Naive B cell (primary cell): ENCODE measurements at regions not wholly inside any gene's neighbourhood (a gene's known extent, or its start where the extent isn't known, plus 50 kb on each side); places are given as distances from the start of the nearest gene placed in this dataset.
"Not testable (repeated sequence)": the region's sequence is repeated elsewhere in the genome, so short reads cannot be mapped to it uniquely, and the experiment has no call there.

ENCODE experiments used
- ATAC-seq, 2 donors: fragments of 150-1000 bp; cut with Tn5 transposase; 2 replicates each; pipeline ENCODE4 v1.10.0; 2021; ENCODE audit warnings: low read depth in 2 of 2, mild to moderate bottlenecking in 2 of 2, moderate library complexity in 2 of 2
- DNase-seq: peaks from one replicate; pipeline ENCODE4 v3.0.0; 2022
- H3K27ac Mint-ChIP-seq, 6 donors: one replicate each; pipeline ENCODE4 v1.8.0; 2020 to 2022; ENCODE audit warnings: mild to moderate bottlenecking in 6 of 6, mixed read lengths in 6 of 6, moderate library complexity in 5 of 6, inconsistent platforms in 2 of 6
- H3K27me3 Mint-ChIP-seq, 3 donors: one replicate each; pipeline ENCODE4 v1.8.0; 2021 to 2022; ENCODE audit warnings: mixed read lengths in 3 of 3, mild to moderate bottlenecking in 1 of 3
- H3K36me3 Mint-ChIP-seq, 2 donors: one replicate each; pipeline ENCODE4 v1.8.0; 2020 to 2022; ENCODE audit warnings: mixed read lengths in 2 of 2, inconsistent platforms in 1 of 2, mild to moderate bottlenecking in 1 of 2
- H3K4me1 Mint-ChIP-seq, 3 donors: one replicate each; pipeline ENCODE4 v1.8.0; 2020 to 2022; ENCODE audit warnings: mixed read lengths in 3 of 3, inconsistent platforms in 1 of 3, mild to moderate bottlenecking in 1 of 3, moderate library complexity in 1 of 3
- H3K4me3 Mint-ChIP-seq, 8 donors: one replicate each; pipeline ENCODE4 v1.8.0; 2020 to 2022; ENCODE audit warnings: mild to moderate bottlenecking in 8 of 8, mixed read lengths in 8 of 8, moderate library complexity in 8 of 8, inconsistent platforms in 2 of 8
- H3K9me3 Mint-ChIP-seq, 7 donors: one replicate each; pipeline ENCODE4 v1.8.0; 2020 to 2022; ENCODE audit warnings: mixed read lengths in 7 of 7, mild to moderate bottlenecking in 5 of 7, inconsistent platforms in 2 of 7, moderate library complexity in 1 of 7

GRCh38 chr12:83528571-83528970 is 841.9 kb downstream of the TMTC2 start:
- H3K27me3 Mint-ChIP-seq, result no peaks in the 10 kb centered on the region
- H3K4me1 Mint-ChIP-seq, result no peaks in the 10 kb centered on the region
- H3K9me3 Mint-ChIP-seq, result peaks cover 2 to 16% (median 7%) of the 10 kb centered on the region in 7 donors
- no peaks in the 10 kb centered on the region for H3K36me3 Mint-ChIP-seq
- ATAC-seq, result no peak
- H3K4me3 Mint-ChIP-seq, result no peak overlapping the region
- no peak for DNase-seq
- no peak overlapping the region for H3K27ac Mint-ChIP-seq

GRCh38 chr12:83527810-83528209 is 841.1 kb downstream of the TMTC2 start:
- Mint-ChIP-seq H3K4me1 (no peaks in the 10 kb centered on the region), H3K4me3 (no peak overlapping the region), H3K27ac (no peak overlapping the region), H3K9me3 (peaks cover 2 to 19% (median 10%) of the 10 kb centered on the region in 7 donors), H3K27me3 (no peaks in the 10 kb centered on the region), H3K36me3 (no peaks in the 10 kb centered on the region)
- ATAC-seq (no peak), DNase-seq (no peak)

DNA sequence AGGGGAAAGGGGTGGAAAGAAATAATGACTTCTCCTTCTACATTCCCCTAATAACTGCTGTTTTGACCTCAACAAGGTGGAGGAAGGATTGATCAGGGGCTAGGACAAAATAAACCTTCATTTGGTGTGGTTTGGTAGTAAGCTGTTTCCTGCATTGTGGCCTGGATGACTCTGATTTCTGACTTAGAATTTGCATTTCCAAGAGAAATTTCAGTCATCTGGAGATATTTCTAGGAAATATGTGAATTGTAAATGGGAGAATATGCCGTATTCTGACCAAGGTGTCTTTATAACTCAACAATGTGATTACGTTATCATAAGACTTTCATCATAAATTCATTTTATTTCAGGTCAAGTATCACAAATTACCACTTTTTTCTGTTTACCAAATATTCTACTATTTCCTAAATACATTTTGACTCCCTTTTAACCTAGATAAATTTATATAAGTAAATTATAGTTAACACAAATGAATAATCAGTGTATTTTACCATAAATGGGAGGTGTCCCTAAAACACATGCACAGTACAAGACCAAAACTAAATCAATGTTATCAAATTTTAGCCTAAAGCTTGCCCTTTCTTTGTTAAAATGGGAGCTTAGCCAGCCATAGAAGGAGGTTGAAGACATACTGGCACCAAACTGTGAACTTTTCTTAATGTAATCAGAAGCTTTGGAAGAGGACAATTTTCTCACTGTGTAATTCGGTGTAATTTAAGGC is 828.8 kb downstream of the TMTC2 start:
- Mint-ChIP-seq H3K4me3 (no peak overlapping the region), H3K27me3 (no peaks in the 10 kb centered on the region), H3K9me3 (peaks cover 0 to 4% (median 2%) of the 10 kb centered on the region in 7 donors), H3K4me1 (no peaks in the 10 kb centered on the region), H3K36me3 (no peaks in the 10 kb centered on the region), H3K27ac (no peak overlapping the region)
- no peak for DNase-seq
- no peak for ATAC-seq

- no peak overlapping the region for H3K27ac Mint-ChIP-seq
- no peaks in the 10 kb centered on the region for H3K27me3 Mint-ChIP-seq
- no peak for DNase-seq
- ATAC-seq, result no peak
- H3K4me3 Mint-ChIP-seq, result no peak overlapping the region
- peaks cover 0 to 8% (median 2%) of the 10 kb centered on the region in 7 donors for H3K9me3 Mint-ChIP-seq
- H3K4me1 Mint-ChIP-seq, result no peaks in the 10 kb centered on the region
- no peaks in the 10 kb centered on the region for H3K36me3 Mint-ChIP-seq
Measured at GRCh38 chr12:83514372-83514771, 827.7 kb downstream of the TMTC2 start.

DNA sequence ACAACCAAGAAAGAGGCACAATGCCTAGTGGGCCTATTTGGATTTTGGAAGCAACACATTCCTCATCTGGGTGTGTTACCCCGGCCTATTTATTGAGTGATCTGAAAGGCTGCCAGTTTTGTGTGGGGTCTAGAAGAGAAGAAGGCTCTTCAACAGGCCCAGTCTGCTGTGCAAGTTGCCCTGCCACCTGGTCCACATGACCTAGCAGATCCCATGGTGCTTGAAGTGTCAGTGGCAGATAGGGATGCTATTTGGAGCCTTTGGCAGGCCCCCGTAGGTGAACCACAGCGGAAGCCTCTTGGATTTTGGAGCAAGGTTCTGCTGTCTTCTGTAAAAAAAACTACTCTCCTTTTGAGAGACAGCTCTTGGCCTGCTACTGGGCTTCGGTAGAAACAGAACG is 820.1 kb downstream of the TMTC2 start:
- H3K9me3 Mint-ChIP-seq, result peaks cover 0 to 9% (median 2%) of the 10 kb centered on the region in 7 donors
- H3K27ac Mint-ChIP-seq, result no peak overlapping the region
- H3K27me3 Mint-ChIP-seq, result no peaks in the 10 kb centered on the region
- no peaks in the 10 kb centered on the region for H3K4me1 Mint-ChIP-seq
- DNase-seq (no peak), ATAC-seq (no peak)
- no peak overlapping the region for H3K4me3 Mint-ChIP-seq
- no peaks in the 10 kb centered on the region for H3K36me3 Mint-ChIP-seq

DNA sequence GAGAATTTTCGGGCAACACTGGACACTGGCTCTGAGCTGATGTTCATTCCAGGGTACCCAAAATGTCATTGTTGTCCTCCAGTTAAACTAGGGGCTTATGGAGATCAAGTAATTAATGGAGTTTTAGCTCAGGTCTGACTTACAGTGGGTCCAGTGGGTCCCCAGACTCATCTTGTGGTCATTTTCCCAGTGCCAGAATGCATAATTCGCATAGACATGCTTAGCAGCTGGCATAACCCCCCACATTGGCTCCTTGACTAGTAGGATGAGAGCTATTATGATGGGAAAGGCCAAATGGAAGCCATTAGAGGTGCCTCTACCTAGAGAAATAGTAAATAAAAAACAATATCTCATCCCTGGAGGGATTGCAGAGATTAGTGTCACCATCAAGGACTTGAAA is 818.9 kb downstream of the TMTC2 start:
- no peak for DNase-seq
- no peak overlapping the region for H3K27ac Mint-ChIP-seq
- ATAC-seq, result no peak
- no peaks in the 10 kb centered on the region for H3K4me1 Mint-ChIP-seq
- no peak overlapping the region for H3K4me3 Mint-ChIP-seq
- H3K9me3 Mint-ChIP-seq, result peaks cover 0 to 13% (median 7%) of the 10 kb centered on the region in 7 donors
- H3K27me3 Mint-ChIP-seq, result no peaks in the 10 kb centered on the region
- H3K36me3 Mint-ChIP-seq, result no peaks in the 10 kb centered on the region

GRCh38 chr12:83499894-83500293 is 813.2 kb downstream of the TMTC2 start:
- H3K9me3 Mint-ChIP-seq, result peaks cover 0 to 14% (median 9%) of the 10 kb centered on the region in 7 donors
- DNase-seq, H3K27ac Mint-ChIP-seq, ATAC-seq, H3K4me1 Mint-ChIP-seq, H3K36me3 Mint-ChIP-seq, H3K4me3 Mint-ChIP-seq, H3K27me3 Mint-ChIP-seq: not testable (repeated sequence)

DNA sequence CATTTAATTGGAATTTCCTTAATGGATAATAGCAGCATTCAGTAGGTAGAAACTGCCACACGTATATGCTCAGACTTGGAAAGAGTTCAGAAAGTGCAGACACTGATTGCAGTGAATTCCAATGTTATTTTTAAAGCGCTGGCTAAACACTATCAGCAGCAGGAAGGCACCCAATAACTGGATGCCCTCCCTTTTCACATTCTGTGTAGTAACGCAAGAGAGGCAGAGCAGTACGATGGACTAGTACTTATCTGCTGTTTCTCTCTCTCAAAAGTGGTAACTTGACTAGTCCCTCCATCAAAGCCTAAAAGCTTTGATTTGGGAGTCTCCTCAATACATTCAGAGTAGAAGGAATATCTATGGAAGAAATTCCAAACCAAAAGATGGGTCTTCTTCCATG is 791.0 kb downstream of the TMTC2 start:
- Mint-ChIP-seq H3K4me3 (no peak overlapping the region), H3K27me3 (no peaks in the 10 kb centered on the region), H3K4me1 (no peaks in the 10 kb centered on the region), H3K27ac (no peak overlapping the region), H3K9me3 (peaks cover 0 to 10% (median 6%) of the 10 kb centered on the region in 7 donors), H3K36me3 (no peaks in the 10 kb centered on the region)
- no peak for ATAC-seq
- DNase-seq, result no peak

DNA sequence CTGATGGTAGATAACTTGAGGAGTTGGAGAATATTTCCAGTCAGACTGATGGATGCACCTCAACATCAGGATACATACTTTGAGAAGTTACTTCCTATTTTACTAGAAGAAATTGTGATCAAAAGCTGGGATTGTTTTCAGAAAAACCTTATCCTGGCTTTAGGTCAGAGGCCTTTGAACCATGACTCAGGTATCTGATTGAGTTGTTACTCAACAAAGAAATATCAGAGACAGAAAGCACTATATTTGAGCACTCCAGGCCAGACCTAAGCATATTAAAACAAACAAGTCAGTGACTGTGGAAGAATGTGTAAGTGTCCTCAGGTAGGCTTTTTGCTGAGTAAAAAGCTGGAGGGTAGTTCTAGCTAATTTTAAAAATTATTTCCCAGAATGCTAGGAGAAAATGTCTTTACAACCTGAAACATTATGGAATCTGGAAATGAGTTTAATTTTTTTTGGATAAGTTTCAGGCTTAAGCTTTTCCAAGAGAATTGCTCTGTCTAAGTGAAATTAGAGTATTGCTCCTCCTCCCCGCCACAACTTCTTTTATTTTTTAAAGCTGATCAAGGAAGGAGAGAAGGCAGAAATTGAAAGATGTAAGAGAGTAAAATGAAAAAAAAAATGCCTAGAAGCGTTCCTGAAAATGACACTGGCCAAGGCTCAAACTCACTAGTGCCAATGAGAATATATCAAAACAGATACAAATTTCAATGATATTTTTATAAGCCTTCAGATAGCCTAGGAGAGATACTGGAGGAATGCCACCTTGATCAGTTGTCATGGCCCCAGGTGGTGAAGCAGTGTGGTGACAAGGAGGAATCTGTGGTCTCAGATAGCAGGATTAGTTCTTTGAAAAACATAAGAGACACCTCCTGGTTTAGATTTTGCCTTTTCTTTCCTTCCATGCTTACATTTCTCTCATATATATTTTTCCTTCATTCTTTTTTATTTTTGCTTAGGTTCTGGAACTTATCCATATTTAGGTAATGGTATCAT is 790.3 kb downstream of the TMTC2 start:
- H3K36me3 Mint-ChIP-seq, result no peaks in the 10 kb centered on the region
- H3K4me1 Mint-ChIP-seq, result no peaks in the 10 kb centered on the region
- no peak overlapping the region for H3K27ac Mint-ChIP-seq
- peaks cover 0 to 6% (median 4%) of the 10 kb centered on the region in 7 donors for H3K9me3 Mint-ChIP-seq
- ATAC-seq, result no peak
- DNase-seq, result no peak
- no peak overlapping the region for H3K4me3 Mint-ChIP-seq
- H3K27me3 Mint-ChIP-seq, result no peaks in the 10 kb centered on the region

DNA sequence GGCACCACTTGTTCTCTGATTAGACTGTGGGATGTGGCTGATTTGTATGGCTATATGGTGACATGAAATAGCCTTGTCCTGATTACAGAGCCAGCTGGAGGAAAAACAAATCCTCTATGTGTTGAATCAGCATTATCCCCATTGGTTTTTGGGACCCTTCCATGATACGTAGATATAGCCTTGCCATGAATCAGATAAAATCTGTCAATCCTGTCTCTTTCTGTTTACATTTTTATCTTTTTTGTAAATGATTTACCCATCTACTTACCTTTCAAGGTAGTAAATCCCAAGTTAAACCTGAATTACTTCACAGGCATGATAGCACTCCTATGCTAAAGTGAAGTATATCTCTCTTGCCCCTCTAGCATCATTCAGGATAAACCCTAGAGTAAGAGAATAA is 789.3 kb downstream of the TMTC2 start:
- Mint-ChIP-seq H3K36me3 (no peaks in the 10 kb centered on the region), H3K4me1 (no peaks in the 10 kb centered on the region), H3K9me3 (peaks cover 0 to 6% (median 2%) of the 10 kb centered on the region in 7 donors), H3K27ac (peak overlapping the region in 1 of 6 donors; percentile 58), H3K4me3 (no peak overlapping the region), H3K27me3 (no peaks in the 10 kb centered on the region)
- no peak for ATAC-seq
- no peak for DNase-seq

DNA sequence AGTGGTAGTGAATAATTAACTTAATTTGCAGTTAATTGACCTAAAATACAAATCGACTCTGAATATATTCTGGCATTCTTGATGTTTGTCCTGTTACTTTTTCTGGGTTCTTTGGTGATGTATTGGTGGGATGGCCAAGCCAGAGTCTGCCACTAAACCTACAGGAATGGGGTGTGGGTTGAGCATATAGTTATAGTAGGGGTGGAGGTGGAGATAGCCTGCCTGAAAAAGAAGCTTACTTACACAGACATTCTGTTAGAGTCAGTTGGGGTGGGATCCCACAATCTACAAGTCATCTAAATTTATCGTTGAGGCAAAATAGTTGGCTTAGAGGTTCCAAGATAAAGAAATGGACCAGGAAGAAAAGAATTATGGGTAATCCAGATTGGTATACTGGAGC is 787.7 kb downstream of the TMTC2 start:
- Mint-ChIP-seq H3K27me3 (no peaks in the 10 kb centered on the region), H3K4me1 (no peaks in the 10 kb centered on the region), H3K27ac (no peak overlapping the region), H3K4me3 (no peak overlapping the region), H3K36me3 (no peaks in the 10 kb centered on the region), H3K9me3 (peaks cover 0 to 6% (median 2%) of the 10 kb centered on the region in 7 donors)
- DNase-seq (no peak), ATAC-seq (no peak)

GRCh38 chr12:83473408-83474095 is 786.8 kb downstream of the TMTC2 start:
- no peak overlapping the region for H3K4me3 Mint-ChIP-seq
- peaks cover 0 to 6% (median 2%) of the 10 kb centered on the region in 7 donors for H3K9me3 Mint-ChIP-seq
- no peaks in the 10 kb centered on the region for H3K36me3 Mint-ChIP-seq
- no peaks in the 10 kb centered on the region for H3K27me3 Mint-ChIP-seq
- DNase-seq (no peak), ATAC-seq (no peak)
- H3K27ac Mint-ChIP-seq, result no peak overlapping the region
- H3K4me1 Mint-ChIP-seq, result no peaks in the 10 kb centered on the region

DNA sequence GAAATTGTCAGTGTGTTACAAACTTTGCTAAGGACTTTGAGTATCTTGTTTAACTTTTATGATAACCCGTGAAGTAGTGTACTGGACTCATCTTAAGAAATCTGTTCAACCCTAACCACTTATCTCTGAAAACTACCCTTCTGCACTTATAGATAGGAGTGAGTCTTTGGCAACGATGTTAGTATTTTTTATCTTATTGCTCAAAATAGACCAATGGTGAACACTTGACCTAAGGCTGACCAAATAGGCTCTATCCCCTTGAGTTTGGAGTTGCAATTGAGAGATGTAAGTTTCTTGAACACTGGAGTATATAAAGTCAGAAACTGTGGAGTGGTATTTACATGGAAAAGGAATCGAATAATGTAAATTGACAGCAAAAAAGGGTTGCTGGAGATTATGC is 786.1 kb downstream of the TMTC2 start:
- Mint-ChIP-seq H3K36me3 (no peaks in the 10 kb centered on the region), H3K4me3 (no peak overlapping the region), H3K9me3 (peaks cover 0 to 6% (median 2%) of the 10 kb centered on the region in 7 donors), H3K27ac (no peak overlapping the region), H3K27me3 (no peaks in the 10 kb centered on the region), H3K4me1 (no peaks in the 10 kb centered on the region)
- ATAC-seq (no peak), DNase-seq (no peak)
